ENCODE measurements at regions not wholly inside any gene's neighbourhood (a gene's known extent, or its start where the extent isn't known, plus 50 kb on each side); places are given as distances from the start of the nearest gene placed in this dataset.

DNA sequence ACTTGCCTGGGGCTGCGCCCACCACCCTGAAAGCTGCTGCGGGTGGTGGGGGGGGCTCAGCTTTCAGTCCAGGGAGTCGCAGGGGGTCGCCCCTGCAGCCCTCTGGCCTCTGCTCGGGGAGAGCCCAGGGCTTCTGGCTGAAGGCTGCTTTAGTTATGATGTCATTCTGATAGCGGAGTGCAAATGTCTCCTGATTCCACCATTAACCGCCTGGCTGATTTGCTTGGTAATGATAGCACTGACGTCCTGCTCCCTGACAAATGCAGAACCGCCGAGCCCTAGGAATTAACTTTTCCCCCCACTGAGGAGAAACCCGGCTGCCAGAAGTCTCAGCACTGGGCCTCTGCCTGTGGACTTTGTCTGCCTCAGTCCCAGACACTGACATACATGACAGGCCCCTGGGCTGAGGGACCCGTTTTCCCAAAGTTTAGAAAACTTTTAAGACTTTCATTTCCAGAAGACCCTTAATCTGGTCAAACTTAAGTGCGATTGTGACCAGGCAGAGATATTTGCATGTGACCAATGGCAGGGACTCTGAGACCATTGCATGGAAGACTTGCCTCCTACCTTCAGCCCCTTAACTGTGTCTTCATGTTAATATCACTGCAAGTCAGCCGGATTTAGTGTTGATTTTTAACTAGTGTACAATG lies 142.5 kb upstream of the ZNF536 start:
- Histone ChIP-seq H3K27ac (no peak overlapping the region), H3K4me3 (peak overlapping the region; percentile 64), H3K4me1 (peaks cover 43% of the 10 kb centered on the region), H3K36me3 (no peaks in the 10 kb centered on the region), H3K9me3 (no peaks in the 10 kb centered on the region), H3K27me3 (peaks cover 70% of the 10 kb centered on the region)
- DNase-seq (ENCODE audit: low spot score in 2 of 2), result no peak
- TF ChIP-seq, protein P1, sequence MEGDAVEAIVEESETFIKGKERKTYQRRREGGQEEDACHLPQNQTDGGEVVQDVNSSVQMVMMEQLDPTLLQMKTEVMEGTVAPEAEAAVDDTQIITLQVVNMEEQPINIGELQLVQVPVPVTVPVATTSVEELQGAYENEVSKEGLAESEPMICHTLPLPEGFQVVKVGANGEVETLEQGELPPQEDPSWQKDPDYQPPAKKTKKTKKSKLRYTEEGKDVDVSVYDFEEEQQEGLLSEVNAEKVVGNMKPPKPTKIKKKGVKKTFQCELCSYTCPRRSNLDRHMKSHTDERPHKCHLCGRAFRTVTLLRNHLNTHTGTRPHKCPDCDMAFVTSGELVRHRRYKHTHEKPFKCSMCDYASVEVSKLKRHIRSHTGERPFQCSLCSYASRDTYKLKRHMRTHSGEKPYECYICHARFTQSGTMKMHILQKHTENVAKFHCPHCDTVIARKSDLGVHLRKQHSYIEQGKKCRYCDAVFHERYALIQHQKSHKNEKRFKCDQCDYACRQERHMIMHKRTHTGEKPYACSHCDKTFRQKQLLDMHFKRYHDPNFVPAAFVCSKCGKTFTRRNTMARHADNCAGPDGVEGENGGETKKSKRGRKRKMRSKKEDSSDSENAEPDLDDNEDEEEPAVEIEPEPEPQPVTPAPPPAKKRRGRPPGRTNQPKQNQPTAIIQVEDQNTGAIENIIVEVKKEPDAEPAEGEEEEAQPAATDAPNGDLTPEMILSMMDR (IDR thresholded peaks at IDR 0.05), result no peak
- no peak for TF ChIP-seq POLR2AphosphoS5 (IDR thresholded peaks at IDR 0.05)
- no peak for TF ChIP-seq POLR2A (IDR thresholded peaks at IDR 0.05)
- no peak for TF ChIP-seq EP300 (IDR thresholded peaks at IDR 0.05)
- 47% methylated on average over 14 of the region's 14 CpGs for WGBS

DNA sequence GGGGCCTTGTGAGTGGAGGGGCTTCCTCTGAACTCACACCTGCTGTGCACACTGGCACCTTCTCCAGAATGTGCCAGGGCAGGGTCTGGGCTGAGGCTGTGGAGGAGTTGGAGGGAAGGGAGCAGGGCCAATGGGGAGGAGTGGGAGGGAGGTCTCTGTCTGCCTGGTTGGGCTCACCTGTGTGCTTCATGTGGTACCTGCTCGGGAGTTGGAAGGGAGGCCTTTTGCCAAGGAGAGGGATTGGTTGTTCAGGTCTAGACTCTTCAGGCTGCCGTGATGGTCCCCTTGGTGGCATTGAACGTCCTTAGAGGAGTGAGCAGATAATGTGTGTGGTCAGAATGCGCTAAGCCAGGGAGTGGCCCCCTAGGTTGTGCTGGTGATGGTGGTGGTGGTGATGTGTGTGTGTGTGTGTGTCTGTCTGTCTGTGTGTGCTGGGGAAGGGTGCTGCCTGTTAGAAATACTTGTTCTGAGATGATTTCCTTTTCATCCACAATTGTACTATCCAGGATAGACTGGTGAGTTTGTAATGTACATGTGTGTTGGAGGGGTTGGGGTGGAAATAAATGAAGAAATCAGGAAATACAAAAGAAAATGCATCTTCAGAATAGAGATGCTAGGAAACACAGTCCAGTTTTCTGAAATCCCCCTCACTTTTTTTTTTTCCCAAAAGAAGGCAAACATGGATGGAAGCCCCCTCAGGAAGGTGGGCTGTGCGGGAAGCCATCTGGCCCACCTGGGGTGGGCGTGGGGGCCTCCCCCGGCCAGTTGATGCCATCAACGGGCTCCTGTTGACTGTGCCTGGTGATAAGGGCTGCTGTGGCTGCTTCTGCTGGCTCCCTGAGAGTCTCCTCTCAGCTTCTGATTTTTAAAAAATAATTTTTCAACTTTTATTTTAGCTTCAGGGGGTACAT lies 140.5 kb upstream of the ZNF536 start:
- peaks cover 65% of the 10 kb centered on the region for H3K27me3 ChIP-seq
- no peak overlapping the region for H3K27ac ChIP-seq
- WGBS, result 72% methylated on average over 8 of the region's 8 CpGs
- TF ChIP-seq EP300 (IDR thresholded peaks at IDR 0.05), result no peak
- peaks cover 23% of the 10 kb centered on the region for H3K4me1 ChIP-seq
- DNase-seq (ENCODE audit: low spot score in 2 of 2), result no peak
- H3K9me3 ChIP-seq, result no peaks in the 10 kb centered on the region
- no peaks in the 10 kb centered on the region for H3K36me3 ChIP-seq
- no peak overlapping the region for H3K4me3 ChIP-seq

DNA sequence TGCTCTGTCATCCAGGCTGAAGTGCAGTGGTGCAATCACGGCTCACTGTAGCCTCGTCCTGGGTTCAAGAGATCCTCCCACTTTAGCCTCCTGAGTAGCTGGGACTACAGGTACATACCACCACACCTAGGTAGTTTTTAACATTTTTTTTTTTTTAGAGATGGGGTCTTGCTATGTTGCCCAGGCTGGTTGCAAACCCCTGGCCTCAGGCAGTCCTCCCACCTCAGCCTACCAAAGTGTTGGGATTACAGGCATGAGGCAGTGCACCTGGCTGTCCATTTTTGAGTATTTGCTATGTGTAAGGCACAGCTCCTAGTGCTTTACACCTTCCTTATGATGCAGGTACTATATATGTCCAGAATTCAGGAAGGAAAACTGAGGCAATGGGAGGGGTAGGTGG lies 138.8 kb upstream of the ZNF536 start:
- WGBS, result 71% methylated on average over 2 of the region's 2 CpGs
- TF ChIP-seq, protein P1 (IDR thresholded peaks at IDR 0.05), result no peak
- no peak for TF ChIP-seq POLR2AphosphoS5 (IDR thresholded peaks at IDR 0.05)
- no peak for TF ChIP-seq POLR2A (IDR thresholded peaks at IDR 0.05)
- no peak for TF ChIP-seq EP300 (IDR thresholded peaks at IDR 0.05)
- peaks cover 7% of the 10 kb centered on the region for H3K4me1 ChIP-seq
- no peaks in the 10 kb centered on the region for H3K36me3 ChIP-seq
- no peak for DNase-seq (ENCODE audit: low spot score in 2 of 2)
- no peaks in the 10 kb centered on the region for H3K9me3 ChIP-seq
- H3K27ac ChIP-seq, result no peak overlapping the region
- peaks cover 64% of the 10 kb centered on the region for H3K27me3 ChIP-seq
- H3K4me3 ChIP-seq, result no peak overlapping the region

DNA sequence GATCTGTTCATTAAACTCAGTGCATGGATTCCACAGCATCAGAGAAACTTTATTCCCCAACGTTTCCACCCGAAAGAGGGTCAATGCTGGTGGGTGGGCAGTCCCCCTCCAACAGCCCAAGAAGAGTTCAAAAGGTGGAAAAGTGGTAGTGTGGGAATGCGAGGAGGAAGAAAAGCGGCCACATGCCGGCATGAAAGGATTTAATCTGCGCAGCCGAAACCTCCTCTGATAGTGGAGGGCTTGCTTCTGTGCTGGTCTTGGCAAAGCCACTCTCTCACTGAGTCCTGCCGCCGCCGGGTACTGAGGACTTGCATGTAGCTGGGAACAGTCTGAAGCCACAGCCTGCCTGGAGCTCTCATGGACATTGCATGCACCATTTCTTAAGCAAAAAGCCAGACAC lies 136.2 kb upstream of the ZNF536 start:
- WGBS, result 21% methylated on average over 10 of the region's 10 CpGs
- Histone ChIP-seq H3K27me3 (peaks cover 46% of the 10 kb centered on the region), H3K27ac (no peak overlapping the region), H3K9me3 (no peaks in the 10 kb centered on the region), H3K36me3 (no peaks in the 10 kb centered on the region), H3K4me3 (no peak overlapping the region), H3K4me1 (no peaks in the 10 kb centered on the region)
- TF ChIP-seq POLR2AphosphoS5 (IDR thresholded peaks at IDR 0.05) (no peak), POLR2A (IDR thresholded peaks at IDR 0.05) (no peak), EP300 (IDR thresholded peaks at IDR 0.05) (no peak)
- TF ChIP-seq, protein P1 (IDR thresholded peaks at IDR 0.05), result no peak
- DNase-seq (ENCODE audit: low spot score in 2 of 2), result no peak

DNA sequence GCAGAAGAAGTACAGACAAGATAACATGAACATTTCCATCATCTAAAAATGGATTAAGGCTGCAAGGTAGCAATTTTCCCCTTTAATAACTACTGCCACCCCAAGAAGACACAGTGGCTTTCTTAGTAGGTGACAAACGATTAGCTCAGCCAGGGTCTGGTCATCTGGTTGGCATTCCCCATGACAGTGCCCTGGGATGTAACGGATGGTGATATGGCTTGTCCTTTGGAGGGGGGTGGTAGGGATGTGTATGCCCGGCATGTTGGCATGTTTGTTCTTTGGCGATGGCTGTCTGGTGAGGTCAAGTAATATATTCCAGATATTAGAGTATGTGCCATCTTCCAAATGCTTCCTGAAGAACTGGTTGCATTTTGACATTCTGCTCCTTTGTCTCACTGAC lies 135.6 kb upstream of the ZNF536 start:
- Histone ChIP-seq H3K27ac (no peak overlapping the region), H3K4me3 (no peak overlapping the region), H3K9me3 (no peaks in the 10 kb centered on the region), H3K27me3 (peaks cover 42% of the 10 kb centered on the region), H3K4me1 (no peaks in the 10 kb centered on the region), H3K36me3 (no peaks in the 10 kb centered on the region)
- TF ChIP-seq POLR2A (IDR thresholded peaks at IDR 0.05), result no peak
- TF ChIP-seq, protein P1 (IDR thresholded peaks at IDR 0.05), result no peak
- no peak for TF ChIP-seq POLR2AphosphoS5 (IDR thresholded peaks at IDR 0.05)
- TF ChIP-seq EP300 (IDR thresholded peaks at IDR 0.05), result no peak
- 64% methylated on average over 4 of the region's 4 CpGs for WGBS
- no peak for DNase-seq (ENCODE audit: low spot score in 2 of 2)
